Esophagus muscularis mucosa (tissue), 3 donors: ENCODE measurements at regions not wholly inside any gene's neighbourhood (a gene's known extent, or its start where the extent isn't known, plus 50 kb on each side); places are given as distances from the start of the nearest gene placed in this dataset.

Source experiments
- small RNA-seq, 3 donors: library from RNA; depleted of rRNA; stranded (forward); fragments of <200 nt; gene quantifications; one replicate each; pipeline ENCODE3, GENCODE V24; 2016

Small RNA genes lying in the stretch of these regions (small RNA-seq; reads per million reads assigned to genes)
- gene MIR548AI = 0 reads per million in 3 donors
